GM18508 (cell line): ENCODE measurements at regions not wholly inside any gene's neighbourhood (a gene's known extent, or its start where the extent isn't known, plus 50 kb on each side); places are given as distances from the start of the nearest gene placed in this dataset.
A peak's percentile ranks its signal among the peaks of the same experiment; 100 is the strongest.

Experiments used
- ATAC-seq: cut with Tn5 transposase; IDR thresholded peaks from one replicate; pipeline ENCODE4 v1.9.1; 2021; ENCODE audit warnings: moderate number of reproducible peaks; ENCODE audit not compliant: insufficient read depth, unreplicated experiment

DNA sequence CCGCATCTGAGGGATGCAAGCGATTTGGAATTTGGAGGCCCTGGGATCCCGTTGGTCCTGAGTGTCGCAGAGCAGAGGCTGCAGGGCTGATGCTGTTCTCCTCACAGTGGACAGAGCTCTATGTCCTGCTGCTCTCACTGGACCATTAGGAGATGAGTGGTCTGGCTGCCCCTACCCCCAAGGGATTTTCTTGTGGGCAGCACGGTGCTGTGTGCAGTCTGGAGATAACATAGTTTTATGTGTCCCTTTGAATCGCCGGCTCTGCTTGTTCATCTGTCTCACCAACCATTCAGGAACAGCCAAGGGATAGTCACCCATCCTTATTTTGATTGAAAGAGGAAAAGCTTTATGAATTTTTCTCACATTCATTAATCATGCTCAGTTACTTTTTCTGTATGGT is 49.9 kb downstream of the CHRM3 start:
- no peak for ATAC-seq

DNA sequence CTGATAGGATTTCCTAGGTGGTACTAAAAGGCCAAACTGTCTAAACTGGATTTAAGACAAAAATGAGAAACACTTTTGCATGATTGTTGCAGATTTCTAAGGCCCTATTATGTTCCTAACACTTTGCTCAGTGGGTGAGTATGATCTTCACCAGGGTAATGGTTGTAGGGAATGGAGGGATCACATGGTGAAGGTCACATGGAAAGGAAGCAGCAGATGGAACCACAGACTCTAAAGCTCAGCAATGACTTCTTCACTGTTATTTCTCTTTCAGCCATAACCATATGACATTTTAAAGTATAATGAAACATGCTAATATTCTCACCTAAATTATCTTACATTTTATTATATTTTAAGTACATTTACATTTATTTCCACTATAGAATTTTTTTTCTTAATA is 51.5 kb downstream of the CHRM3 start:
- ATAC-seq, result no peak

DNA sequence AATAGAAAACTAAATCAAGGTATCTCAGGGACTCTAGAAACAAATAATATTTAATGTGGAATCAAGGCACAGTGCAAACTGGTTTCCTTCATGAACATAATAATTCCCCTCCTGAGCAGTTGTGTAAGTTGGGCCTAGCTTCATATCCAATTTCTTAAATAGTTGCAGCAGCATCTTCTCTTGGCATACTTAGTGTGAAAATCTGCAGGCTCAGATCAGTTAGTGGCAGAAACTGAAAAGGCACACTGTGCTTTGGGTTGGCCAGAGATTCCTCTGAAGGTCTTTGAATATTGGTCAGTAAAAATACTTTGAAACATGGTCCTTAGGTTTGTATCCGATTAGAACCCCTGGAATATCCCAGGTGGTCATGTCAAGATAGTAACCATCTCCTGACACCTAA is 52.5 kb downstream of the CHRM3 start:
- no peak for ATAC-seq

DNA sequence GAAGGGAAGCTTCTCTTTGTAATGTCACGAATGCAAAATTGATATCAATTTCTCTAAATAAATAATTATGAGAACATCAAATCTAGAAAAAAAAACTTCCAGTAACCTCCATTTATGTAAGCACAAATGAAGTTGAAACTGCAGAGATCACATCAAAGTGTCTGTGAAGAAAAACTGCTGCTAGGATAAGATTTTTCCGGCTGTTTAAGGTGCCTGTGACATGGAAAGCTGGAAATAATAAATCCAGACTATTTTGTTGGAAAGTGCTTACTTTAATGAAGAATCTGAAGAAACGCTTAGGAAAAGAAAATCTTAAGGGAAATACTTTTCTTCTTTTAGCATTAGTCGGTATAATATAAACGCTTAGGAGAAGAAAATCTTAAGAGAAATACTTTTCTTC is 57.0 kb downstream of the CHRM3 start:
- ATAC-seq, result no peak

DNA sequence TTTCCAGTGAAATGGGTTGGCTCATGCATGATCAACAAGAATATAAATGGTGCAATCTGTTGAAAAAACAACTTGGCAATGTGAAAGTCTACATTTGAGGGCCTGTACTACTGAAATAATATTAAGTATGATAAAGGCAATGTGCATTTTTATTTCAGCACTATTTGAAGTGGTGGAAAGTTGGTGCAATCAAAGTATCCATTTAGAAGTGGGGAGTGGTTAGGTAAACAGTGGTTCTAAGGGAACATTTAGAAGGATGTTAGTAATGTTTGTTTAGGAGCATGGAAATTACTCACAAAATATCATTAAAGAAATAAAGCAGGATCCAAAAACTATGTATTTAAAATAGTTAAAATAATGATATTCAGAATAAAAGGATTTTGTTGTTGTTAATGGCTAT is 60.2 kb downstream of the CHRM3 start:
- ATAC-seq, result no peak

DNA sequence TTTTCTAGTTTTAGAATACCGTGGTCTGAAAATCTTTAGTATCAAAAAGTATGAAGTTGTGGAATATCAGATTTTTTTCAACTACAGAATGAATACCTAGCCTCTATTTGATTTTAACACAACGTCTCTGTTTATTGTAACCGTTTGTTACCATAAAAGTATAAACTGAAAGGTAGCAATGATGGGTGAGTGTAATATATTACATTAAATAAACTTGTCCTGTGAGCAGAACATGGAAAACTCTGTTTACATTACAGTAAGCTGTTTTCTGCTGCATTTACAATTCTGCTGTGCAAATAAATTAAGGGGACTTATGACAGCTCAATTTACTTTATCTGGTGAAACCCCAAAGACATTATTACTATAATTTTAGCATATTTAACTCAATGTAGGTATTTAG is 62.5 kb downstream of the CHRM3 start:
- ATAC-seq, result no peak

DNA sequence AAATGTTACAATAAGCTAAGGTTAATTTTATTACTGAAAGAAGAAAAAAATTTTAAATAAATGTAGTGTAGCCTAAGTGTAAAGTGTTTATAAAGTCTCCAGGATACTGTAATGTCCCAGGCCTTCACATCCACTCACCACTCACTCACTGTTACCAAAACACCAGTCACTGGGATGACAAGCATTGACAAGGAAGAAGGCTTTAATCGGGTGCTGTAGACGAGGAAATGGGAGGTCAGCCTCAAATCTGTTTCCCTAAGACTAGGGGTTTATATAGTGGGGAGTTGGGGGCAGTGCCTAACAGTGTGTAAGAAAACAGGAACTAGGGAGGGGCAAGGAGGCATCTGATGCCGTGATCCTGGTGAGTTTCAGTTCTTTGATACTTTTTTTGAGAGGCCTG is 69.4 kb downstream of the CHRM3 start:
- ATAC-seq, result no peak

DNA sequence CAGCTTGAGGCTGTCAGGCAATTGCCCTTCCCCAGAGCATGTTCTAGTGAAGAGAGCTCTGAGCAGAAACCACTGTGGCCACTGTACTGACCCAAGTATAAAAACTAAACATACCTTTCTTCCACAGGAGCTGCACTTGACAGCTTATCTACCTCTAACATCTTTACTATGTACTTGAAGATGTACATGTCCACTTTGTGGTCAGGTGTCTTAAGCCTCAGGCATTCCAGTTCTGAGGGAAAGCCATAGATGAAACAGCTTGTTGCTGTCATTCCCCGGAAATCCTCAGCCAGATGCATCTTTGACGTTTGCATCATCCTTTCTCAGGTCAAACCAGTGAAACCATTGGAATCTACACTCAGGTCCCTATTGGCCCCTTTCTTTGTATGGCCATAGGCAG is 70.4 kb downstream of the CHRM3 start:
- ATAC-seq, result no peak

DNA sequence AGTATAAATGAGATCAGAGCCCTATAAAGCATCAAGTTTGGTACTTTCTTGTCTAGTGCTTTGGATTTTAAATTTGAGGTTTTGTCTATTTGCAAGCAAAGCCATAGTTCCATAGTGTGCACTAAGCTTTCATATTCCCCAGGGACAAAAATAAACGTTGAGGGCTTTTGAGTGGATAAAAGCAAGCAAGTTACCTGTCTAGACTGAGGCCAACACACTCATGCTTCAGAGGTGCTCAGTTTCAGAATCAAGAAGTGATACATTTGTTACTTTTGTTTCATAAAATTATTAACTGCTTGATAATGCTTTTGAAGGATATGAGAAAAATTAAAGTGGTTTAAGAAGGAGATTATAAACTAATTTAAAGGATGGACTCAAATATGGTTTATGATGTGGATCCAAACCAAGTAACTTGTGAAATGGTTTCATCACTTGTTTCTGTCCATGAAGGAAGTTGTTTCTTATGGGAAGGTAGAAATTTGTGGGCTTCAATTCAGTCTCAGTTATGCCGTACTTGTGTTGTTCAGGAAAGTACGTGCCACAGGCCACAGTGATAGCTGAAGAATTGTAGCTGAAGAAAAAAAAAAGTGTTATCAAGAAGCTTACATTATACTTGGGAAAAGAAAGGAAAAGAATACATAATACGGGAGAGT is 71.2 kb downstream of the CHRM3 start:
- ATAC-seq, result peak; percentile 46

DNA sequence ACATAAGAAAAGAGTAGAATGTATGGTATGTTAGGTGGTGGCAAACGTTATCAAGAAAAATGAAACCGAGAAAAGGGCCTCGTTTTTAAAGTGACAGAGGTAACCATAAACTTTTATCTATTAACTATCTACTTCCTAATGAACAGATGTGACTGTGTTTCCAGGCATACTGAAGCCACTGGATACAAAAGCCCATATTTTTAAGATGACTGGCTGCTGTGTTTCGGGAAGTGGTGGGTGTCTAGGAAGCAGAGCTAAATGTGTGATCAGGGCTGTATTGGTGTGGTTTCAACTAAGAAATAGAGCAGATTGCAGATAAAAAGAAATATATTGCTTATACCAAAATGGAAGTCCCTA is 71.8 kb downstream of the CHRM3 start:
- peak; percentile 63 for ATAC-seq

DNA sequence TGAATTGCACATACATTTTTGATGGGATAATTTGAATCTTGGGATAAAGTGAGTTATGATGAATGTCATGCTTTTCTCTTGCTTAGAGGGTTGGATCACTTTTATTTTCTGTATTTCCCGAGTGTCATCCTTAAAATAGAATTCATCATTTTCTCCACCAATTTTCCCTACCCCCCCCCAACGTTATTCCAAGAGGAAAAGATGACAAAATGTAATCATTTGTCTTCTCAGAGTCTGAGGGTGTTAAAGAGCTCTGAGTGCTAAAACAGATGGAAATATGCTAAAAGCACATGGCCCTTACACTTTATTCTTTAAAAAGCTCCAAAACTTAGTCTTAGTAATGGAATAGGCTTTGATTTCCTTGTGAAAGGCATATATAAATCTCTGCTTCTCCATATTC is 81.4 kb downstream of the CHRM3 start:
- no peak for ATAC-seq

DNA sequence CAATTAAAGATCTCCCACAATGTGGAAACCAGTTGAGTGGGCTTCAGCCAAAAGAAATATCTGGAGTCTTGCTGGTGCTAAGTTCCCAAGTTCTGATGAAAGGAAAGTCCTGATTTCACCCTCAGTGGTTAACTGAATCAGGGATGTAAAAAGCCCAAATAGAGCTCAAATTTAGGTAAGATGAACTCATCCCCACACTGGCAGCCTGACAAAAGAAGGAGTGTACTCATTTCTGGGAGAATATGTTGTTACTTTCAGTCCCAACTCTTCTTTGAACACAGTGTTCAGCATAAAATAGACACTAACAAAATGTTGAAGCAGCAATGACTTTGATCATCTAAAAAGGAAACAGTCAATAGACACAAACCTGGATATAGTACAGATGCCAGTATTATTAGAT is 91.7 kb downstream of the CHRM3 start:
- ATAC-seq, result no peak

DNA sequence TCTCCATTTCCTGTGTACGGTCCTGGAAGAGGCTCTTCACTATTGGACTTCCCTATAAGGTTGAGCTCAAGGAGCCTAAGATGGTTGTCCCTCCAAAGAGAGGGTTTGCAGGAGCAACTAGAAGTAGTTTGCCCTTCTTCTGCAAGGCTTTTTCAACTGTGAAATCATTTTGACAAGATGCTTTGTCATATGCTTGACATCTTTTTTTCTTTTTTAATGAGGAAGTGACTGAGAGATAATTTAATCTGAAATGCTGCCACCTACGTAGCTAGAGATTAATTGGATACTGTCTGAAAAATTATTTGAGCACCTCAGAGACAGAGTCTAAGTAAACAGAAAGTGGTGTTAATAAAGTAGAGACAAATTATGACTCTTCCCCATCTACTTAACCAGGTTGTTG is 97.0 kb downstream of the CHRM3 start:
- no peak for ATAC-seq

DNA sequence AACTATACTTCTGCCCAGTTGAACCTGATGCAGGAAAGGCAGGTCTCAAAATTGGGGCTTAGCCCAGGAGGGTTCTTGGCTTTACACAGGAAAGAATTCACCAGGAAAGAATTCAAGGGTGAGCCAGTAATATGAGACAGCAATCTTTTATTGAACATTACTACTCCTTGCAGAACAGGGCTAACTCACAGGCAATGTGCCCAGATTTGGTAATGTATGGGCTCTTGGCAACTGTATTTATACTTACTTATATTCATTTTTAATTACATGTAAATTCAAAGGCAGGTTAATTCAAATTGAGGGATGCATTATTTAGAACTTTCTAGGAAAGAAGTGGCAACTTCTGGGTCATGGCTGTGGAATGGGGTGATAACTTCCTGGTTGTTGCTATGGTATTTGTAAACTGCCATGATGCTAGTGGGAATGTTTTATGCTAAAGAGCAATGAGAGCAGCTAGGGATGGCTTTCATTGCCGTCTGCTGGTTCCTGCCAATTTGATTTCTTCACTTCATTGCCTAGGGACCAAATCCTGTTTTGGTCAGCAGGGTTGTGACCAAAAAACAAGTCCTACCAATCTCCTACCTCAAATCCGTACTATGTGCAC is 107.5 kb downstream of the CHRM3 start:
- ATAC-seq, result no peak

DNA sequence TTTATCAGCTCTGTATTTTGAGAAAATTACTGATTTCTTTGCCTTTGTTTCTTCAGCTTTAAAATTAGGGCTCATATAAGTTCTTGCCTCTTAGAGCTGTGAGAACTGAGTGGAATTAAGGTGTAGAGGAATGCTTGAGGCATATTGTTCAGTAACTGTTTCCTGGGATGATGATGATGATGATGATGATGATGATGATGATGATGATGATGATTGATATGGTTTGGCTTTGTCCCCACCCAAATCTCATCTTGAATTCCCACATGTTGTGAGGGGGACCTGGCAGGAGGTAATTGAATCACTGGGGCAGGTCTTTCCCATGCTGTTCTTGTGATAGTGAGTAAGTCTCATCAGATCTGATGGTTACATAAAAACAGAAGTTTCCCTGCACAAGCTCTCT is 118.7 kb downstream of the CHRM3 start:
- ATAC-seq, result no peak

DNA sequence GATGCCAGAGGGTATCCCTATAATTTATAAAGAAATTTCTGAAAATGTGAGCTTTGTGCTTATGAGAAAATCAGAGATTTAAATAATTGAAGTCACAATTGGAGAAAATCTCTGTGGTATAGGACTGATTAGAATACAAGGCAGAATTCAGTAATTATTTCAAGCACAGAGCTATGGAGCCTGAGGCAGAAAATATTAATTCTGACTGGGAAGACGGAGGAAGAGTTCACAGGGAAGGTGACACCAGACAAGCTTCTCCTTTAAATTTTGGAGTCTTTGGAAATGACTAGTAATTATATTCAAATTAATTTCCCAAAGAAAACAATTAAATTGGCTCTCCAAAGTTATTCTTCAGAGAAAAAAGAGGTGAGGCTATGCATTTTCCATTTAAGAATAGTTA is 121.5 kb downstream of the CHRM3 start:
- ATAC-seq, result no peak

DNA sequence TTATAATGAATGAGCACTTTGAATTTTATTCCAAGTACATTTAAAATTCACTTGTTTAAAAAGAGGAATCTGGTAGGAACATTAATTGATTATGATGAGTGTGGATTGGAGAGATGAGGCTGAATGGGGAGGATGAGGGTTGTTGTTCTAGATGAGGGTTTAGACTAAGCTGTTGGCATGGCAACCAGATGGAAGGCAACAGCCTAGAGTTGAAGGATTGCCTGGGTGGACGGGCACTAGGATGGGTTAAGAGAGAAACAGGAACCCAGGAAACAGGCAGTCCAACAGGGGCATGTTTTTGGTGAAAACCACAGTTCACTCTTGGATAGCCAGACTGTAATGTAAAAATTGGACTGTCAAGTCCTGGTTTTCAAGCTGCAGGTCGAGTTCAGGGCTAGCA is 125.5 kb downstream of the CHRM3 start:
- no peak for ATAC-seq

DNA sequence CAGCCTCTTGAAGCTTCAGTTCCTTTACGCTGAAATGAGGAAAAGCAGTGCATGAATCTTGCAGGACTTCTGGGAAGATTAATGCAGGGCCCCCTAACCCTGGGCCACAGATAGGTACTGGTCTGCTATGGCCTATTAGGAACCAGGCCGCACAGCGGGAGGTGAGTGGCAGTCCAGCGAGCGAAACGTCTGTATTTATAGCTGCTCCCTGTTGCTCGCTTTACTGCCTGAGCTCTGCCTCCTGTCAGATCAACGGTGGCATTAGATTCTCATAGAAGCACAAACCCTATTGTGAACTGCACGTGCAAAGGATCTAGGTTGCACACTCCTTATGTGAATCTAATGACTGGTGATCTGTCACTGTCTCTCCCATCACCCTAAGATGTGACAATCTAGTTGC is 130.2 kb downstream of the CHRM3 start:
- no peak for ATAC-seq

DNA sequence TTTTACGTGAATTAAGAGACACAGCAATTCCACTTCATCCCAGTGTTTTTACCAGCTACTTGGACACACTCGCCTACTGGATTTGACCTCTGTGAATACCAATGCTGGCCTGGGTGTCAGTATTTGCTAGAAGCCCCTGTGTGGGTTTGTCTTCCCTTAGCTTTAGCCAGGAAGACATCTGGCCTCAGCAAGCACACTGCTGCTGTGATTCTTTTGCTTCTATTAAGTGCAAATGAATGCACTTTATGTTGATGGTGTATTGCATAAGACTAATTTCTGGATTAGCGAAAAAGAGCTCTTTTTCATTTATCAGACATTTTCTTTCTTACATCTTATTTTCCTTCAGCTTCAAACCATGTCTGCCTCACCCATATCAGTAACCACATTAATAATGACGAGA is 140.0 kb downstream of the CHRM3 start:
- no peak for ATAC-seq

DNA sequence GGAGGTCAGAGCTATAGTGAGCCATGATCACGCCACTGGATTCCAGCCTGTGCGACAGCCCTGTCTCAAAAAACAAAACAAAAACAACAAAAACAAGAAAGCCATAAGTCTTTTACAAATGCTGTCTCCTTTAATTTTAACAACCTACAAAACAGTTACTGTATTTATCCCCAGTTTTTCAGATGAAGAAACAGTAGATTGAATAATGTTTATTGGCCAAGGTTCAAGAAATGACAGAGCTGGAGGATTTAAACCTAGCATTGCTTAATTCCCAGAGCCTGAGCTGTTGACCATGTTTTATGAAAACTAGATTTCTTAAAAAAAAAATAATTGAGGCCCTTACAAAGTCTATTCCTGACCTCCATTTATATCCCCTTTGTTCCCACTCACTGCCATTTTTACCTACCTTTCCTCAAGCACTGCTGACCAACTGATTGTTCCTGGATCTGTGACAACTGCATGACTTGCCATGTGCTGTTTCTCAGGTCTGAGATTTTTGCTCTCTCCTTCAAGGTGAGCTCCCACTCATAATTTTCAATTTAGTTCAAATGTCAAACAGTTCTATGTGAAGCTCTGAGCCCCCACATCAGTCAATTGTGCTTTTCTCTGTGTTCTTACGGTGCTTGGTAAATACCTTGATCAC is 140.8 kb downstream of the CHRM3 start:
- ATAC-seq, result no peak

DNA sequence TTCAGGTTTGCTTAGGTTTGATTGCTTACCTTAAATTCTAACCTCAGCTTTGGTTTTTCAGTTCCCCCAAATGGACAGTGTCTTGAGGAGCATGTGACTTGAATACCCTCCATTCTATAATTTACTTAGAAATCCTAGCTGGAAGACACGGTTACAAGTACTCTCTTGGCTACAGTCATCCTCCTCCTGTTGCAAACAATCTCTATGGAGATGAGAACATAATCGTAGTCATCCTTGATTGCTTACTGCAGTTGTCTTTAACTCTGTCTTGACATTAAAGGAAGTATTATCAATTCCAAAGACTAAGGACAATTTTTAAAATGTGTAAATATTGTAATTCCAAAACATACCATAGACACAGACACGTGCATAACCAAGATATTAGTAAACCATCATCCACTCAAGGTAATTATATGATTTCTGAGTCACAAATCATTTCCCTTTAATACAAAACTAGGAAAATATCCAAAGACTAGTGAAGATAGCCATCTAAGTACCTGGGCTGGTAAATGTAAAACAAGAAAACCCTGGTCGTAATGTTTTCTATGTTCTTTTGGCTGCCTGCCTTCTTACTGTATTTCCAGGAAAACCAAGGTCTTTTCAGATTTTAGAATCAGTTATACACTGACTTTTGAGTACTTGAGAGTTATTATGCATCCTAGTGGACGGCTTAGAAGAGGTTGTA is 149.9 kb downstream of the CHRM3 start:
- ATAC-seq, result no peak

DNA sequence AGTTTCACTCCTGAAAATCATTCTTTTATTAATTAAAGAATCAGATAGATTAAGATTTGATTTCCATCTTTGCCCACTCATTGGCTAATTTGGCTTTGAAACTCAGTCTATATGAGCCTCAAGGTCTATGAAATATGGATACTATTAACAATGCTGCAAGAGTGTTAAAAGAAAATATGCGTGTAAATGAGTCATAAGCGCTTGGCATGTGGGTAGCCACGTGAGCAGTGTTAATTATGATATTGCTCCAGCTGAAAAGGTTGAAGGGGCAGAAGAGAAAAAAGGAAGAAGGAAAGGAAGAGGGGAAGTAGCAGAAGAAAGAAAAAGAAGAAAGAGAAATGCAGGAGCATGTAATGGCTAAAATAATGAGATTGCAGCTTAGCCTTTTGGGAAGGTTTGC is 151.4 kb downstream of the CHRM3 start:
- no peak for ATAC-seq
